Vagina (tissue), 2 donors: ENCODE measurements at regions not wholly inside any gene's neighbourhood (a gene's known extent, or its start where the extent isn't known, plus 50 kb on each side); places are given as distances from the start of the nearest gene placed in this dataset.

Experiments
- DNase-seq, 2 donors: peaks; one replicate each; pipeline ENCODE4 v3.0.0-alpha.2; 2017; ENCODE audit errors: extremely low spot score in 2 of 2
- H3K27ac ChIP-seq: fragments of 200-600 bp; sonication (generic); one replicate; pipeline ENCODE4 v1.5.1; 2019
- H3K27me3 ChIP-seq: fragments of 200-600 bp; sonication (generic); one replicate; pipeline ENCODE4 v1.5.1; 2019
- H3K36me3 ChIP-seq, 2 donors: fragments of 200-600 bp; sonication (generic); one replicate each; pipeline ENCODE4 v1.5.1; 2017 to 2019
- H3K4me1 ChIP-seq: fragments of 200-600 bp; sonication (generic); one replicate; pipeline ENCODE4 v1.5.1; 2019
- H3K4me3 ChIP-seq, 2 donors: fragments of 200-600 bp; sonication (generic); 1 replicate in 1 of 2; 2 replicates in 1 of 2; pipeline ENCODE4 v1.5.1; 2016 to 2019
- H3K9me3 ChIP-seq: fragments of 200-600 bp; sonication (generic); one replicate; pipeline ENCODE4 v1.5.1; 2019
- CTCF ChIP-seq, 3 experiments: fragments of 450-650 bp in 2 of 3; fragments of 200-600 bp in 1 of 3; sonication (generic) in 1 of 3; IDR thresholded peaks; one replicate each; pipeline ENCODE4 v1.5.1; 2017 to 2019; ENCODE audit warnings: antibody characterized with exemption in 3 of 3, mild to moderate bottlenecking in 2 of 3, moderate library complexity in 2 of 3
- POLR2A ChIP-seq, 2 donors: fragments of 450-650 bp; IDR thresholded peaks; one replicate each; pipeline ENCODE4 v1.6.1; 2017; ENCODE audit warnings: antibody characterized with exemption in 2 of 2, mild to moderate bottlenecking in 2 of 2, moderate library complexity in 2 of 2
- POLR2AphosphoS5 ChIP-seq, 2 donors: sonication (generic); formaldehyde crosslinking; IDR thresholded peaks; one replicate each; pipeline ENCODE4 v1.9.0; 2017; ENCODE audit warnings: antibody characterized with exemption in 2 of 2, mild to moderate bottlenecking in 2 of 2, low read depth in 1 of 2; ENCODE audit not compliant: insufficient read depth in 1 of 2
- intact Hi-C: fragments of 100-400 bp; cut with DNase I; formaldehyde crosslinking; loops from one replicate; pipeline ENCODE4 v1.15.1; 2023

- DNase-seq, result no peak
- H3K27me3 ChIP-seq, result no peaks in the 10 kb centered on the region
- TF ChIP-seq POLR2AphosphoS5 (IDR thresholded peaks at IDR 0.05; ENCODE audit: insufficient read depth in 1 of 2, low read depth in 1 of 2) (no peak), POLR2A (IDR thresholded peaks at IDR 0.05) (no peak), CTCF (IDR thresholded peaks at IDR 0.05) (no peak)
- no peak overlapping the region for H3K27ac ChIP-seq
- no peaks in the 10 kb centered on the region for H3K9me3 ChIP-seq
- intact Hi-C loops, result no loop called here
- no peaks in the 10 kb centered on the region for H3K36me3 ChIP-seq
- no peak overlapping the region for H3K4me3 ChIP-seq
- no peaks in the 10 kb centered on the region for H3K4me1 ChIP-seq
Observed at GRCh38 chr18:44123743-44124142, 556.9 kb upstream of the SETBP1 start.

DNA sequence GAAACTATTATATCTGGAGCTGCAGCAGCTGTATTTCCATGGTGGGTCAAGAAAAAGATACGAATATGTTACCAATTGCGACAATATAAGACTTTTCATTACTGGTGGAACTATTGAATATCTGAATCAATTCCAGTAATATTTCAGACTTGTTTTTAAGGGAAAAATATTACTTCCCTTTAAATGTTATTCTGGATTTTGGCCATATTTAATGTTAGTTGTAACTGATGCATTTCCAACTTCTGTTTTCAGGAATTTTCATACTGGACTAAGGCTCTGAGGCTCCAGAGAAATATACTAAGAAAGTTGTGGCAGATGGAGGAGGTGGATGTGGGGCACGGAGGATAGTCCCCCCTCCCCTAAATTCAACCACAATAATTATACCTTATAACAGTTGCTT lies 555.2 kb upstream of the SETBP1 start:
- H3K27ac ChIP-seq, result no peak overlapping the region
- H3K27me3 ChIP-seq, result no peaks in the 10 kb centered on the region
- no peaks in the 10 kb centered on the region for H3K36me3 ChIP-seq
- H3K4me3 ChIP-seq, result no peak overlapping the region
- intact Hi-C loops, result no loop called here
- no peaks in the 10 kb centered on the region for H3K4me1 ChIP-seq
- TF ChIP-seq POLR2A (IDR thresholded peaks at IDR 0.05), result no peak
- TF ChIP-seq POLR2AphosphoS5 (IDR thresholded peaks at IDR 0.05; ENCODE audit: insufficient read depth in 1 of 2, low read depth in 1 of 2), result no peak
- no peak for TF ChIP-seq CTCF (IDR thresholded peaks at IDR 0.05)
- H3K9me3 ChIP-seq, result no peaks in the 10 kb centered on the region
- DNase-seq, result no peak

DNA sequence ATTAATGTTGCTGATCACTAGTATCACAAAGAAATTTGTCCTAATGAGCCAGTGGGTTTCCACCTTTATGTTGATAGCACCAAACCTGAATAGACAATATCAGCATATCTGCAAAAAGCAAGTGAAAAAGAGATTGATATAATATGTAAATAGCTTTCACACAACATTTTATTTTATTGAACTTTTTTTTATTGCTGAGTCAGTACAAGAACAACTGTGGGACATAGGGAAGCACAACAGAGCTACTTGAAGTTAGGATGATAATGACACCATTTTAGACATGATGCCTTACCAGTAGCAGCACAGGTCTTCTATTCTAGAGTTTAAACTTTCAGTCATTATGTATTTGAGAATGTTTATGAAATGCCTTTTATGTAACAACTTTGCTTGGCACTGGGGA lies 554.1 kb upstream of the SETBP1 start:
- Histone ChIP-seq H3K4me3 (no peak overlapping the region), H3K27ac (no peak overlapping the region), H3K4me1 (no peaks in the 10 kb centered on the region), H3K9me3 (no peaks in the 10 kb centered on the region), H3K27me3 (no peaks in the 10 kb centered on the region), H3K36me3 (no peaks in the 10 kb centered on the region)
- intact Hi-C loops, result no loop called here
- no peak for DNase-seq
- no peak for TF ChIP-seq CTCF (IDR thresholded peaks at IDR 0.05)
- no peak for TF ChIP-seq POLR2A (IDR thresholded peaks at IDR 0.05)
- no peak for TF ChIP-seq POLR2AphosphoS5 (IDR thresholded peaks at IDR 0.05; ENCODE audit: insufficient read depth in 1 of 2, low read depth in 1 of 2)

- TF ChIP-seq POLR2A (IDR thresholded peaks at IDR 0.05), result no peak
- TF ChIP-seq CTCF (IDR thresholded peaks at IDR 0.05), result no peak
- TF ChIP-seq POLR2AphosphoS5 (IDR thresholded peaks at IDR 0.05; ENCODE audit: insufficient read depth in 1 of 2, low read depth in 1 of 2), result no peak
- no peaks in the 10 kb centered on the region for H3K36me3 ChIP-seq
- H3K27me3 ChIP-seq, result no peaks in the 10 kb centered on the region
- DNase-seq, result no peak
- no peaks in the 10 kb centered on the region for H3K9me3 ChIP-seq
- H3K4me3 ChIP-seq, result no peak overlapping the region
- no peaks in the 10 kb centered on the region for H3K4me1 ChIP-seq
- H3K27ac ChIP-seq, result no peak overlapping the region
- intact Hi-C loops, result no loop called here
Observed at GRCh38 chr18:44128365-44128764, 552.3 kb upstream of the SETBP1 start.

GRCh38 chr18:44130376-44130942 lies 550.2 kb upstream of the SETBP1 start:
- DNase-seq, result no peak
- no peaks in the 10 kb centered on the region for H3K36me3 ChIP-seq
- no peaks in the 10 kb centered on the region for H3K9me3 ChIP-seq
- no peak overlapping the region for H3K27ac ChIP-seq
- H3K27me3 ChIP-seq, result no peaks in the 10 kb centered on the region
- intact Hi-C loops, result no loop called here
- H3K4me1 ChIP-seq, result no peaks in the 10 kb centered on the region
- TF ChIP-seq POLR2AphosphoS5 (IDR thresholded peaks at IDR 0.05; ENCODE audit: insufficient read depth in 1 of 2, low read depth in 1 of 2), result no peak
- TF ChIP-seq CTCF (IDR thresholded peaks at IDR 0.05), result peak; percentile 18 to 59 (median 37)
- H3K4me3 ChIP-seq, result no peak overlapping the region
